Mesodermal cell (in vitro differentiated cells): ENCODE measurements at regions not wholly inside any gene's neighbourhood (a gene's known extent, or its start where the extent isn't known, plus 50 kb on each side); places are given as distances from the start of the nearest gene placed in this dataset.

Experiments used
- H3K27ac ChIP-seq: 2 replicates; pipeline ENCODE4 v1.7.0; 2013; ENCODE audit warnings: mild to moderate bottlenecking, low read depth, low read length, moderate library complexity; ENCODE audit not compliant: severe bottlenecking
- H3K36me3 ChIP-seq: 2 replicates; pipeline ENCODE4 v1.7.1; 2013; ENCODE audit warnings: mild to moderate bottlenecking, low read length, moderate library complexity; ENCODE audit not compliant: control insufficient read depth, insufficient read depth
- H3K4me1 ChIP-seq: one replicate; pipeline ENCODE4 v1.7.1; 2013; ENCODE audit warnings: mild to moderate bottlenecking, low read length; ENCODE audit not compliant: insufficient read depth, control insufficient read depth, poor library complexity, severe bottlenecking
- H3K4me3 ChIP-seq: 2 replicates; pipeline ENCODE4 v1.7.0; 2013; ENCODE audit warnings: low read length, control low read depth, mild to moderate bottlenecking; ENCODE audit not compliant: insufficient read depth, poor library complexity, severe bottlenecking; ENCODE audit errors: extremely low read depth
- H3K9me3 ChIP-seq: 2 replicates; pipeline ENCODE4 v1.7.1; 2013; ENCODE audit warnings: mild to moderate bottlenecking, low read length, moderate library complexity; ENCODE audit not compliant: control insufficient read depth
- WGBS, 2 experiments: methylation state at CpG; one replicate each; pipeline ENCODE4 v1.1.5; 2013; ENCODE audit warnings: missing lambda C conversion rate in 2 of 2; ENCODE audit not compliant: insufficient coverage in 2 of 2; 5-methylcytosine and 5-hydroxymethylcytosine counted together

DNA sequence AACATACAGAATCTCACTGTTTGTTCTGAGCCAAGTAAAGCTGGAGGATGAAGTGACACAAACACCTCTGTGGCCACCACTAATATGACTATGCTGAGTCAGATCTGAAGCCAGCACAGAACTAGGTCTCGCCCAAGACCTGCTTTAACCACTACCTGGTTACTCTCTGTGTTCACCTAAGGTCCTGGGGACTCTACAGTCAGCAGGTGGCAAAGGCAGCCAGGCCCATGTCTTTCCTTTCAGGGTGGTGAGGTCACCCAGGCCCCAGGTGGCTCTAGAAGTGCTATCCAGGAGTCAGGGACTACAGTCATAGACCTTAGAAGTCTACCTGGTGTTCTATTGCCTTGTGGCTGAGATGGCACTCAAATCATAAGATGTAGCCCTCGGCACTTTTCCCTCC lies 287.9 kb upstream of the ARRDC4 start:
- Histone ChIP-seq H3K4me3 (no peak overlapping the region), H3K36me3 (no peaks in the 10 kb centered on the region), H3K27ac (no peak overlapping the region), H3K9me3 (no peaks in the 10 kb centered on the region), H3K4me1 (no peaks in the 10 kb centered on the region)
- 64 to 67% methylated on average over 2 of the region's 2 CpGs for WGBS, 2 experiments

DNA sequence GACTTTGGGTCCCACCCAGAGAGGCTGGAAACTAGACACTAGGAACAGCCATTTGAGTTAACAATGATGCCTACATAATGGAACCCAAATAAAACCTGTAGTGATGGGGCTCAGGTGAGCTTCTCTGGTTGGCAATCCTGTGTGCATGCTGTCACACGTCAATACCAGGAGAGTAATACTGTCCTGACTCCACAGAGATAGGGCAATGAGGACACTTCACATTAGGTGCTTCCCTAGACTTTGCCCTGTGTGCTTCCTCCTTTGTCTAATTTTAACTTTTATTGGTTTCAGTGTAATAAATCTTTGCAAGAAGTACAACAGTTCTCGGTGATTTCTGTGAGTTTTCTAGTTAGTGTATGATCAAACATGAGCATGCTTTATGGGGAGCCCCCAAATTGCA lies 281.8 kb upstream of the ARRDC4 start:
- no peaks in the 10 kb centered on the region for H3K36me3 ChIP-seq
- no peak overlapping the region for H3K4me3 ChIP-seq
- no peaks in the 10 kb centered on the region for H3K4me1 ChIP-seq
- 80 to 88% methylated on average over 1 of the region's 2 CpGs for WGBS, 2 experiments
- no peak overlapping the region for H3K27ac ChIP-seq
- H3K9me3 ChIP-seq, result no peaks in the 10 kb centered on the region

DNA sequence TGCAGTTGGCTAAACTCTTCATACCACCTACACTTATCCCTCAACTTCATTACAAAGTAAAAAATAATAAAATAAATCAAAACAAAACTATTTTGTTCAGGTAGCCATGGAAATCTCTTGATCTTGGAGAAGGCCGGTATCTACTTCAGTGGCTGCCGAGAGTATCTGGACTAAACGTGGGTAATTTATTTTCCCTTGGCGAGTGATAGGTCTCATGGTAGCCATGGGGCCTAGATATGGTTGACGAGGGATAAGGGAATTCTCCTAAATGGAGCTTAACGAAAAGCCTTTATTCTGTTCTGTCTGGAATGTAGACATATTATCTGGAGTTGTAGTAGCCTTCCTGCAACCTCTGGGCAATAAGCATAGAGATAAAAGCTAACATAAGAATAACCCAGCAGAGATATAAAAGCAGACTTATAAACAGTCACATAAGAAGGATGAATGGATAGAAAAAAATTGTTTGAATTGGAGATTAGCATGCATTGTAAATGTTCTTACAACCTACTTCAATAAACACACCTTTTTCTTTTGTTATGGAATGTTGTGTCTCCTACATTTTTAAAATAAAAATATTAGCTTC lies 281.3 kb upstream of the ARRDC4 start:
- Histone ChIP-seq H3K27ac (no peak overlapping the region), H3K4me3 (no peak overlapping the region), H3K36me3 (no peaks in the 10 kb centered on the region), H3K9me3 (no peaks in the 10 kb centered on the region), H3K4me1 (no peaks in the 10 kb centered on the region)
- WGBS, 2 experiments, result 67 to 80% methylated on average over 3 to 5 of the region's 6 CpGs

DNA sequence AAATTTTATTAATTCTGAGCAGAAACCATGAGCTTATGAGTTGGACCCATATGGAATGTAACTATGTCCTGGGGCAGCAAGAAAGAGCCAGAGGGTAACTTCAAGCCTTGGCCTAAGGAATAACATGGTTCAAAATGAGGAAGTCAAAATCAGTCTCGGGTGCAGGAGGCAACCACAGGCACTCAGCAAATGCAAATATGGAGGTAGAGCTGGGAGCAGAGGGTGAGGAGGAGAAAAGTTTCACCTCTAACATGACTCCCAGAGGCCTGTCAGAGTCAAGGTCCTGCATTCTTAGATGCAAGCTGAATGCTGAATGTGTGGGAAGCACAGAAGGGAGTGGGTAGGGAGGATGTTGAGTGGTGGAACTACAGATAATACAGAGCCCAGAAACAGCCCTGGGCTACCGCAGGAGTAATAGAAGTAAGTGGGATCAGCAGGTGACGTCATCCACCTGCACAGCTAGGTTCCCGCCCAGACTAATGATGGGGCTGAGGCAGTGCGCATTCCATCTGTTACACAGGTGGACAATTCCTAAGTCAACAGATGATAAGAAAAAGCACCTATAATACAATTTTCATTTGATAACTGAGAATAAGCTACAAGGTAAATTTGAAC lies 279.8 kb upstream of the ARRDC4 start:
- H3K9me3 ChIP-seq, result no peaks in the 10 kb centered on the region
- no peaks in the 10 kb centered on the region for H3K36me3 ChIP-seq
- H3K4me1 ChIP-seq, result no peaks in the 10 kb centered on the region
- H3K27ac ChIP-seq, result no peak overlapping the region
- no peak overlapping the region for H3K4me3 ChIP-seq
- 92% methylated on average over 4 of the region's 5 CpGs; no CpG with 5 or more reads in 1 of the 2 experiments for WGBS, 2 experiments

DNA sequence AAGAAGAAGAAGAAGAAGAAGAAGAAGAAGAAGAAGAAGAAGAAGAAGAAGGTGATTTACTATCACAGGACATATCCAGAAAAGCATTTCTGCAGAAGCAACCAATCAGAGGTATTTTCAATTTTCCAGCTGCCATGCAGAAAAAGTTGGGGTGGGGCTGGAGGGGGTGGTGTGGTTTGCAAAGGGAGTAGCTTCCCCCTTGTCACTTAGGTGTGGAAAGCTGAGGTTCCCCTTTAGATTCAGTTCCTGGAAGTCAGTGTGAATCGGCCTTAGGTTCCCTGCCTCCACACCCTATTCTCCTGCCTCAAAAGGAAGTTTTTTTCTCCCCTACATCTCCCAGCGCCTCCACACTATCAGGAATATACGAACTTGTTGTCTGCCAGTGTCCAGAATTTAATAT lies 276.7 kb upstream of the ARRDC4 start:
- H3K4me3 ChIP-seq, result no peak overlapping the region
- no peaks in the 10 kb centered on the region for H3K9me3 ChIP-seq
- no peaks in the 10 kb centered on the region for H3K4me1 ChIP-seq
- WGBS, 2 experiments, result 100% methylated on average over 1 of the region's 3 CpGs; no CpG with 5 or more reads in 1 of the 2 experiments
- H3K27ac ChIP-seq, result no peak overlapping the region
- H3K36me3 ChIP-seq, result no peaks in the 10 kb centered on the region

DNA sequence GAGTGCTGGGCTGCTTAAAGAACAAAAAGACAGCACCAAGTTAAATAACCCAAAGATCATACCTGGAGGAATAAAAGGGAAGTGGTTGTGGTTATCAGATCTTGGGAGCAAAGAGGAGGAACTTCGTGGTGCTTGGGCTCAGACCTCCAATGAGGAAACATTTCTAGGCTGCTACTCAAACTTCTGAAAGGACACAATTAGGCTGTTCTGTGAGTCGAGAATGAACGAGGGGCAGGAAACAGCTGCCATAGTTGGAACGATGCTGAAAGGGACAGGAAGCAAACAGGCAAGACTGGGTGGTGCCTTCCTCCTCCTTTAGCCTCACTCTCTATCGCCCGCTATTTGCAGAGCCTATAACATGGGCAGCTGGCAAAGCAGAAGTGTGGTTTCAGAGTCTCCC lies 276.3 kb upstream of the ARRDC4 start:
- WGBS, 2 experiments, result 91 to 100% methylated on average over 1 to 4 of the region's 6 CpGs
- Histone ChIP-seq H3K4me1 (no peaks in the 10 kb centered on the region), H3K4me3 (no peak overlapping the region), H3K27ac (no peak overlapping the region), H3K36me3 (no peaks in the 10 kb centered on the region), H3K9me3 (no peaks in the 10 kb centered on the region)

DNA sequence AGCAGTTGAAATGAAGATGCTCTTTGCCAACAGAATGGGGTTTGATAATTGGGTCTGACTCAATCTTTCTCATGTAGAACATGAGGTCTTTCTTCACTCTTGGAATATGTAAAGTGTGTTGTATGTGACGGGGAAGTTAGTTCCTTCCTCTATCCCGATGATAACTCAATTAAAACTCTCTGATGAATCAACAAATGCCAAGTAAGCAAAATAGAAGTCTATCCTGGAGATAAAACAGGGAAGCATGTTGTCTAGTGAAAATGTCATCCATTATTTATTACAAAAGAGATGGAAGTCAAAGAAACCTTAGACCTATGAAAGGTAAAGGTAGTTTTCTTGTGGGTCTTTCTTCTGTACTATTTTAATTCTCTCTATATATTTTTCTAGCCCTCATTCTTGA lies 274.2 kb upstream of the ARRDC4 start:
- Histone ChIP-seq H3K9me3 (no peaks in the 10 kb centered on the region), H3K4me1 (no peaks in the 10 kb centered on the region), H3K36me3 (no peaks in the 10 kb centered on the region), H3K27ac (no peak overlapping the region), H3K4me3 (no peak overlapping the region)
- no CpG with 5 or more reads among the region's 2 CpGs for WGBS, 2 experiments

DNA sequence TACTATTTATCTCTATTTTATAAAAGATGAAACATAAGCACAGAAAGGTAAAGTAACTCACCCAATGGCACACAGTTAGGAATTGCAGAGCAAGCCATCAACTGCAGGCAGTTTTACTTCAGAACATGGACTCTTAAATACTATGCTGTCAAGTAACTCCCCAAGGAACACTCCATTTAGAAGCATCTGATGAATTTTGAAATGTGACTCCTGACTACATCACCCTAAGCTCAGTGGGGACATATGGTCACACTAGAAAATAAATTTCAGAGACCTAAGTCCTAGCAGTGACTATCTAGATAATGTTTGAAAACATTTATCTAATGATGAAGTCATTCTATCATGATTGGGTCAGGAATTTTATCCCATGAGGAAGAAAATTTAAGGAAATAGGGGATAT lies 272.8 kb upstream of the ARRDC4 start:
- H3K4me3 ChIP-seq, result no peak overlapping the region
- no peaks in the 10 kb centered on the region for H3K36me3 ChIP-seq
- no peak overlapping the region for H3K27ac ChIP-seq
- H3K4me1 ChIP-seq, result no peaks in the 10 kb centered on the region
- H3K9me3 ChIP-seq, result no peaks in the 10 kb centered on the region

DNA sequence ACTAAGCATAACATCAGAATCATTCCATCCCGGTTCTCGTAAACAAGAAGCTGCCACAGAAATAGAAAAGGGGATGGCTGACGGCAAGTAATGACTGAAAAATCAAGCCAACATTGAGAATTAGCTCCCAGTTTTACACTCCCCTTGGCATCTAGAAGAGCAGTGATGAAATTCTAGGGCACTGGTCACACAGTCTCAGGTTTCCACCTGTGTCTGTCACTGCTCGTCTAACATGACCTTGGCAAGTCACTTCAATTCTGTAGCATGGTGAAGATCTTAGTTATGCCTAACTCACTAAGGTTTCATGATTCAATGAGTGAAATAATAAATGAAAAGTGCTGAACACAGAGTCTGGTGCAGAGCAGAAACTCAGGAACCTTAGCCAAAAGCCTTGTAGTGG lies 272.3 kb upstream of the ARRDC4 start:
- WGBS, 2 experiments, result 94 to 97% methylated on average over 4 of the region's 4 CpGs
- Histone ChIP-seq H3K36me3 (no peaks in the 10 kb centered on the region), H3K9me3 (no peaks in the 10 kb centered on the region), H3K4me3 (no peak overlapping the region), H3K27ac (no peak overlapping the region), H3K4me1 (no peaks in the 10 kb centered on the region)

DNA sequence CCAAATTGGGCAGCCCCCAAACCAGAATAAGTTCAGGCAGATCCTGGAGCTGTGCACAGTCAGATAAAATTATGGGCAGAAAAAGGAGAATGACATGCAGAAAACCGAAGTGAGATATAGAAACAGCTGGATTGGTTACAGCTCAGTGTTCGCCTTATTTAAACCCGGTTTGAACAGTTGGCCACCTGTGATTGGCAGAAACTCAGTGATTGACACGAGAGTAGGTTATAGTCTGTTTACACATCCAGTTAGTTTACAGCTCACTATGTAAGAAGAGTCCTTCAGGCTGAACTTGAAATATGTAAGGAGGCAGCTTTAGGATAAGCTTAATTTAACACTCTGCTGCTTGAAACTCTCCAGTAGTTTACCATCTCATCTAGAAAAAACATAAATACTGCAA lies 271.6 kb upstream of the ARRDC4 start:
- 83 to 95% methylated on average over 1 to 3 of the region's 4 CpGs for WGBS, 2 experiments
- Histone ChIP-seq H3K27ac (no peak overlapping the region), H3K4me3 (no peak overlapping the region), H3K9me3 (no peaks in the 10 kb centered on the region), H3K4me1 (no peaks in the 10 kb centered on the region), H3K36me3 (no peaks in the 10 kb centered on the region)

DNA sequence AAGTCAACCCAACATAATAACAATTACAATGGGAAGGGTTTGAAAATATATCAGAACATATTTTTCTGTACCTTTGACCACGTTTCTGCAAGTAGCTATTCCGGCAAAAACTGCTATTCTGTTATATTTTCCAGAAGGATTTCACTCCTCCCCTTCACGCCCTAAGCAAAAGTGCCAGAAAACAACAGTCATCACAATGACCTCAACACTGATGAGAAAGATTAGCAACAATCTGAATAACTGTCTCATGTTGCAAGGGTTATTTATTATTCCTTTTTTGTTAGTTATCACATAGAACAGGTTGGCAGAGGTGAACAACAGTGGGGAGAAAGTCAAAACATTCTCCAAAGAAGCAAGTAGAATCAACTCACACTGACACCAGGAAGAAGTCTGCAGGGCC lies 269.4 kb upstream of the ARRDC4 start:
- Histone ChIP-seq H3K4me3 (no peak overlapping the region), H3K4me1 (no peaks in the 10 kb centered on the region), H3K9me3 (no peaks in the 10 kb centered on the region), H3K27ac (no peak overlapping the region), H3K36me3 (no peaks in the 10 kb centered on the region)
- whole genome bisulfite sequencing, 2 experiments, result 81 to 90% methylated on average over 2 of the region's 3 CpGs
